ENCODE measurements at regions not wholly inside any gene's neighbourhood (a gene's known extent, or its start where the extent isn't known, plus 50 kb on each side); places are given as distances from the start of the nearest gene placed in this dataset.
A peak's percentile ranks its signal among the peaks of the same experiment; 100 is the strongest.

DNA sequence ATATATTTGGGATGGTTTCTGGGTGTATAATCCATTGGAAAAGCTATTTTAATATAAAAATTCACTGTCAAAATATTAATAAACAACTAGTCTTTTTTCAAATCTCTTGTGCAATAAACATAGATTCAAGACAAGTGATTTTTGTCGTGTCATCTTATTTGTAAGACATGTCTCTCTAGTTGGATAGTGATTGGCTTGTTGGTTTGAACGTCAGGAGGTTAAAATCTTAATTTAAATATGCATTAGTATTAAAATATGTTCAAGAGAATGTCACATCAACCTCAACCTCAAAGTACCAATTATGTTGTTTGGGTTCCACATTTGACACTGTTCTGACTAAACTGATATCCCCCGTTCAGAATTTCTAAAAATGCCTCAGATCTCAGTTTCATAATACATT, 287.6 kb downstream of the CASP12 start:
- H3K9me3 Mint-ChIP-seq = peaks cover 3% of the 10 kb centered on the region
- no peaks in the 10 kb centered on the region for H3K4me1 Mint-ChIP-seq
- no peaks in the 10 kb centered on the region for H3K36me3 Mint-ChIP-seq (ENCODE audit: low read depth)

DNA sequence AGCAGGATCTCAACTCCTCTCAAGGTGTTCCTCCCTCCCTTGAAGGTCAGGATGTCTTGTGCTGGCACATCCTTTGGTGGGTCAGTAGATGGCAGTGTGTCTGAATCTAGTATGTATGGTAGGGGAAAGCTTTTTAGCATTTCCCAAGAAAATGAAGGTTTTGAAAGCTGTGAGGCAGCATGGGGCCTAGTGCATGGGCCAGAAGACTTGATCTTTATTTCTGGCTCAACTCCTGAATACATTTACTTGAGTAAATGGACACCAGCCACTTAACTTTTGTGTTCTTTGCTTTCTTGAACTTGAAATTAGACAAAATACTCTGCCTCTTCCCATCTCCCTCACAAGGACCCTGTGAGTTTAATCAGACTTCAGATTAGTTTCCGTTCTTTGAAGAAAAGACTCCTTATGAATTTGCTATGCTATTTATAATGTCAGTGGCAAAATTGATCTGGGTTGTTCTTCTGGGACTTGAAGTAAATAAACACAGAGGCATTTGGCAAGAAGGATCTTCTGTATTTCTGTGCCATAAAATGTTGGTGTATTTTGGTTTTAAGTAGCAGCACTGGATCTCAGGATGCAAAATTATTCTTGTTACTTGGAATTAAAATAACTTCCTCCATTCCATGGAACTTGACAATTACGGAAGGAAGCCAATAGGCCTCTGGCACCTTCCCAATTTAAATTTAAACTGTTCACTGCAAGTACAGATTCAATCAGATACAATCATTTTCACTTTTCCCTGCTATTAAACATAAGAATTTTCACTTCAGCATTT, 288.8 kb downstream of the CASP12 start:
- Mint-ChIP-seq H3K4me3 (no peak overlapping the region), H3K9me3 (no peaks in the 10 kb centered on the region), H3K36me3 (ENCODE audit: low read depth) (no peaks in the 10 kb centered on the region), H3K27ac (ENCODE audit: unreplicated experiment) (no peak overlapping the region), H3K4me1 (no peaks in the 10 kb centered on the region), H3K27me3 (ENCODE audit: low read depth) (no peaks in the 10 kb centered on the region)
- DNase-seq (ENCODE audit: low read depth, low spot score) = peak; percentile 1
- TF ChIP-seq, protein P1, sequence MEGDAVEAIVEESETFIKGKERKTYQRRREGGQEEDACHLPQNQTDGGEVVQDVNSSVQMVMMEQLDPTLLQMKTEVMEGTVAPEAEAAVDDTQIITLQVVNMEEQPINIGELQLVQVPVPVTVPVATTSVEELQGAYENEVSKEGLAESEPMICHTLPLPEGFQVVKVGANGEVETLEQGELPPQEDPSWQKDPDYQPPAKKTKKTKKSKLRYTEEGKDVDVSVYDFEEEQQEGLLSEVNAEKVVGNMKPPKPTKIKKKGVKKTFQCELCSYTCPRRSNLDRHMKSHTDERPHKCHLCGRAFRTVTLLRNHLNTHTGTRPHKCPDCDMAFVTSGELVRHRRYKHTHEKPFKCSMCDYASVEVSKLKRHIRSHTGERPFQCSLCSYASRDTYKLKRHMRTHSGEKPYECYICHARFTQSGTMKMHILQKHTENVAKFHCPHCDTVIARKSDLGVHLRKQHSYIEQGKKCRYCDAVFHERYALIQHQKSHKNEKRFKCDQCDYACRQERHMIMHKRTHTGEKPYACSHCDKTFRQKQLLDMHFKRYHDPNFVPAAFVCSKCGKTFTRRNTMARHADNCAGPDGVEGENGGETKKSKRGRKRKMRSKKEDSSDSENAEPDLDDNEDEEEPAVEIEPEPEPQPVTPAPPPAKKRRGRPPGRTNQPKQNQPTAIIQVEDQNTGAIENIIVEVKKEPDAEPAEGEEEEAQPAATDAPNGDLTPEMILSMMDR (conservative IDR thresholded peaks at IDR 0.05) = peak; percentile 71

More for the DNA sequence above, 287.6 kb downstream of the CASP12 start:
- DNase-seq (ENCODE audit: low read depth, low spot score) = no peak
- Mint-ChIP-seq H3K4me3 (no peak overlapping the region), H3K27ac (ENCODE audit: unreplicated experiment) (no peak overlapping the region), H3K27me3 (ENCODE audit: low read depth) (no peaks in the 10 kb centered on the region)
- TF ChIP-seq, protein P1 (conservative IDR thresholded peaks at IDR 0.05) = no peak

DNA sequence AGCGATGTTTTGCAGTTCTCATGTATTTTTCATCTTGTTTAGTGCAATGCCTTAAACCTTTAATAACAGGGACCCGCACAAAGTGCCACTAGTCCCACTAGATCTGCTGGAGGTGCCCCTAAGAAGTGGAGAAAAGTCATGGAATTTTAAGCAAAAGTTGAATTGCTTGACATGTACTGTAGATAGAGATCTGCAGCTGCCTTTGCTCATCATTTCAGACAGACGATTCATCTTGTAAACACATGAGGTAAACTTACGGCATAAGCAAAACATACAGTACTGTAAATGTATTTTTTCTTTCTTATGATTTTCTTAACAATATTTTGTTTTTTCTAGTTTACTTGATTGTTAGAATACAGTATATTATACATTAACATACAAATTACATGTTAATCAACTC, 295.6 kb downstream of the CASP12 start:
- Mint-ChIP-seq H3K4me3 (no peak overlapping the region), H3K9me3 (peaks cover 9% of the 10 kb centered on the region), H3K36me3 (ENCODE audit: low read depth) (peaks cover 2% of the 10 kb centered on the region), H3K27ac (ENCODE audit: unreplicated experiment) (no peak overlapping the region), H3K27me3 (ENCODE audit: low read depth) (no peaks in the 10 kb centered on the region), H3K4me1 (no peaks in the 10 kb centered on the region)
- DNase-seq (ENCODE audit: low read depth, low spot score) = no peak
- TF ChIP-seq, protein P1 (conservative IDR thresholded peaks at IDR 0.05) = no peak

DNA sequence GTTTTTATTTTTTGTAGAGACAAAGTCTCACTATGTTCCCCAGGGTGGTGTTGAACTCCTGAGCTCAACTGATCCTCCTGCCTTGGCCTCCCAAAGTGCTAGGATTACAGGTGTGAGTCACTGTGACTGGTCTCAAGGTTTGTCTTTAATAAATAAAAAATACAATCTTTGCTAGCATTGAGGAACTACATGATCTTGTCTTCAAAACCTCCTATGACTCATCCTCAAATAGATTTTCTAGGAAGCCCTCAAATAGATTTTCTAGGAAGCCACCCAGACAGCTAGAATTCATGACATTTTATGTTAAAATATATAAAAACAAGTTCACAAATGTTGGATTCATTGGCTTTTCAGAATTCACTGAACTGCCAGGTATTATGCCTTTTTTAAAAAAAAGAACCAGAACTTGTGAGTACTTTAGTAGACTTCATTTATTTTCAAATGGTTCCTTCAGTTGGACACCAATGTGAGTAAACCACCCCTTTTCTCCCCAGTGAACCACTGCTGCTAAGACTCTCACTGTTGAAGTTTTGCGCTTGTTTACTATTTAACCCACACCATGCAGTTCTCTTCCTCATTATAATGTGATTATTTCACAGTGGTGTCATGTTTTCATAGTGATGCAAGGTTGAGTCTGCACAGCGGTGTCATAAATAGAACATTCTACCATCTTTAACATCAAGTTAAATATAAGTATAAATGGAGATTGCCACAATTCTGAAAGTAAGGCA, 303.9 kb downstream of the CASP12 start:
- no peak for DNase-seq (ENCODE audit: low read depth, low spot score)
- TF ChIP-seq, protein P1 (conservative IDR thresholded peaks at IDR 0.05) = no peak
- H3K9me3 Mint-ChIP-seq = no peaks in the 10 kb centered on the region
- no peaks in the 10 kb centered on the region for H3K4me1 Mint-ChIP-seq
- no peaks in the 10 kb centered on the region for H3K36me3 Mint-ChIP-seq (ENCODE audit: low read depth)
- no peak overlapping the region for H3K4me3 Mint-ChIP-seq
- H3K27me3 Mint-ChIP-seq (ENCODE audit: low read depth) = no peaks in the 10 kb centered on the region
- no peak overlapping the region for H3K27ac Mint-ChIP-seq (ENCODE audit: unreplicated experiment)

DNA sequence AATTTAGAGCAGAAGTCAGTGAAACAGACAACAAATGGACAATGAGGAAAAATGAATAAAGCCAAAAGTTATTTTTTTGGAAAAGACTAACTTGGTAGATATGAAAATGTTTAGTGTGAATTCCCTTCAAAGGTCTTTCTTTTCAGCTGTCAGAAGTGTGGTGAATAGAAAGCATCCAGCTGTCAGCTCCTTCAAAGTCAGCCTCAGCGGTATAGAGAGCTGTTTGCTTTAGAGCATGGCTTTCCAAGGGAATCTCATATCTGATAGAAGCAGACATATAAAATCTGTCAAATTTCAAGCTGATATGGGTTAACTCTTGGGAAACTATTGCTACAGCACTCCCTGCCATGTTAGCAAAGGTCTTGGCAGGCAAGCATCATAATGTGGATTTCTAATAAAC, 309.3 kb downstream of the CASP12 start:
- Mint-ChIP-seq H3K9me3 (no peaks in the 10 kb centered on the region), H3K27ac (ENCODE audit: unreplicated experiment) (no peak overlapping the region), H3K4me3 (no peak overlapping the region), H3K27me3 (ENCODE audit: low read depth) (no peaks in the 10 kb centered on the region), H3K4me1 (peaks cover 5% of the 10 kb centered on the region), H3K36me3 (ENCODE audit: low read depth) (no peaks in the 10 kb centered on the region)
- TF ChIP-seq, protein P1 (conservative IDR thresholded peaks at IDR 0.05) = no peak
- DNase-seq (ENCODE audit: low read depth, low spot score) = no peak
